ENCODE measurements at regions not wholly inside any gene's neighbourhood (a gene's known extent, or its start where the extent isn't known, plus 50 kb on each side); places are given as distances from the start of the nearest gene placed in this dataset.

- Mint-ChIP-seq H3K36me3 (ENCODE audit: low read depth) (no peaks in the 10 kb centered on the region), H3K4me1 (ENCODE audit: low read depth) (no peaks in the 10 kb centered on the region), H3K27me3 (peaks cover 9% of the 10 kb centered on the region), H3K27ac (no peak overlapping the region), H3K4me3 (no peak overlapping the region), H3K9me3 (no peaks in the 10 kb centered on the region)
- ChIA-PET POLR2A (no interaction called here), CTCF (no interaction called here)
- intact Hi-C loops (cut with DNase I, micrococcal nuclease), result no loop called here
- no peak overlapping the region for H3K27ac ChIP-seq (ENCODE audit: low read depth in 1 of 2, low read length in 2 of 2)
- H3K4me3 ChIP-seq (ENCODE audit: low read length), result no peak overlapping the region
- TF ChIP-seq CTCF (IDR thresholded peaks at IDR 0.05), result no peak
- H3K27me3 ChIP-seq (ENCODE audit: control insufficient read depth in 1 of 2, insufficient read depth in 2 of 2, low read length in 2 of 2), result no peaks in the 10 kb centered on the region
- no peaks in the 10 kb centered on the region for H3K4me1 ChIP-seq (ENCODE audit: insufficient read depth, low read length)
- H3K36me3 ChIP-seq (ENCODE audit: insufficient read depth, low read length), result no peaks in the 10 kb centered on the region
- ATAC-seq (ENCODE audit: poor library complexity), result no peak
- no peak for DNase-seq
- no peaks in the 10 kb centered on the region for H3K9me3 ChIP-seq (ENCODE audit: control insufficient read depth in 1 of 2, insufficient read depth in 1 of 2, low read length in 2 of 2)
Measured at GRCh38 chr6:96715608-96716007, 121.7 kb downstream of the GPR63 start.

DNA sequence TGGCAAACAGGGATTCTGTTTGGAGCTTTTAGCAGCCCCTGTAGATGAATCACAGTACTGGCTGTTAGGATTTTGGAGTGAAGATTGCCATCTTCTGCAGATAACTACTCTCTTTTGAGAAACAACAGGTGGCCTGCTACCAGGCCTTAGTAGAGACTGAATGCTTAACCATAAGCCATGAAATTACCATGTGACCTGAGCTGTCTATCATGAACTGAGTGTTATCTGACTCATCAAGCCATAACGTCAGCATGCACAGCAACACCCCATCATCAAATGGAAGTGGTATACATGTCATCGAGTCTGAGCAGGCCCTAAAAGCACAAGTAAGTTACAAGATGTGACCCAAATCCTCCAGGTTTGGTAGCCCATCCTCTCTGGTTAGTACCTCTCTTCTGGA lies 132.6 kb downstream of the GPR63 start:
- Mint-ChIP-seq H3K27me3 (no peaks in the 10 kb centered on the region), H3K9me3 (no peaks in the 10 kb centered on the region)
- CTCF ChIA-PET, result no interaction called here

GRCh38 chr6:96702626-96703025 lies 134.7 kb downstream of the GPR63 start:
- POLR2A ChIA-PET, result no interaction called here
- no peak overlapping the region for H3K4me3 ChIP-seq (ENCODE audit: low read length)
- no peaks in the 10 kb centered on the region for H3K9me3 Mint-ChIP-seq
- ATAC-seq (ENCODE audit: poor library complexity), result no peak
- H3K9me3 ChIP-seq (ENCODE audit: control insufficient read depth in 1 of 2, insufficient read depth in 1 of 2, low read length in 2 of 2), result no peaks in the 10 kb centered on the region
- CTCF ChIA-PET, result no interaction called here
- H3K27ac Mint-ChIP-seq, result no peak overlapping the region
- H3K4me1 Mint-ChIP-seq (ENCODE audit: low read depth), result no peaks in the 10 kb centered on the region
- intact Hi-C loops (cut with DNase I, micrococcal nuclease), result no loop called here
- H3K4me3 Mint-ChIP-seq, result no peak overlapping the region
- peaks cover 4% of the 10 kb centered on the region for H3K27me3 Mint-ChIP-seq
- no peaks in the 10 kb centered on the region for H3K36me3 ChIP-seq (ENCODE audit: insufficient read depth, low read length)
- H3K27ac ChIP-seq (ENCODE audit: low read depth in 1 of 2, low read length in 2 of 2), result no peak overlapping the region
- DNase-seq, result no peak
- H3K36me3 Mint-ChIP-seq (ENCODE audit: low read depth), result no peaks in the 10 kb centered on the region
- no peak for TF ChIP-seq CTCF (IDR thresholded peaks at IDR 0.05)
- H3K27me3 ChIP-seq (ENCODE audit: control insufficient read depth in 1 of 2, insufficient read depth in 2 of 2, low read length in 2 of 2), result no peaks in the 10 kb centered on the region
- H3K4me1 ChIP-seq (ENCODE audit: insufficient read depth, low read length), result no peaks in the 10 kb centered on the region

More for the DNA sequence above, 132.6 kb downstream of the GPR63 start:
- Mint-ChIP-seq H3K4me3 (no peak overlapping the region), H3K27ac (no peak overlapping the region), H3K36me3 (ENCODE audit: low read depth) (no peaks in the 10 kb centered on the region), H3K4me1 (ENCODE audit: low read depth) (no peaks in the 10 kb centered on the region)
- intact Hi-C loops (cut with DNase I, micrococcal nuclease), result no loop called here
- H3K36me3 ChIP-seq (ENCODE audit: insufficient read depth, low read length), result no peaks in the 10 kb centered on the region
- H3K27ac ChIP-seq (ENCODE audit: low read depth in 1 of 2, low read length in 2 of 2), result no peak overlapping the region
- TF ChIP-seq CTCF (IDR thresholded peaks at IDR 0.05), result no peak
- no peaks in the 10 kb centered on the region for H3K9me3 ChIP-seq (ENCODE audit: control insufficient read depth in 1 of 2, insufficient read depth in 1 of 2, low read length in 2 of 2)
- POLR2A ChIA-PET, result no interaction called here
- H3K4me3 ChIP-seq (ENCODE audit: low read length), result no peak overlapping the region
- no peaks in the 10 kb centered on the region for H3K27me3 ChIP-seq (ENCODE audit: control insufficient read depth in 1 of 2, insufficient read depth in 2 of 2, low read length in 2 of 2)
- no peak for DNase-seq
- ATAC-seq (ENCODE audit: poor library complexity), result no peak
- H3K4me1 ChIP-seq (ENCODE audit: insufficient read depth, low read length), result no peaks in the 10 kb centered on the region

Measured in CD4-positive, alpha-beta T cell (primary cell).